GM12892 (cell line): ENCODE measurements at regions not wholly inside any gene's neighbourhood (a gene's known extent, or its start where the extent isn't known, plus 50 kb on each side); places are given as distances from the start of the nearest gene placed in this dataset.

Source experiments
- POLR2A ChIP-seq: IDR thresholded peaks from 2 replicates; pipeline ENCODE4 v1.6.1; 2011; ENCODE audit warnings: low read depth, low read length, control low read depth
- POLR2AphosphoS5 ChIP-seq: IDR thresholded peaks from 2 replicates; pipeline ENCODE4 v1.6.1; 2011; ENCODE audit warnings: low read depth, low read length, control low read depth
- TAF1 ChIP-seq: IDR thresholded peaks from 2 replicates; pipeline ENCODE4 v1.6.1; 2011; ENCODE audit warnings: low read depth, mild to moderate bottlenecking, control low read depth, low read length, borderline replicate concordance

GRCh38 chr6:8658416-8658815 is 223.1 kb upstream of the SLC35B3 start:
- TF ChIP-seq POLR2A (no peak), POLR2AphosphoS5 (no peak), TAF1 (no peak)
